ENCODE measurements at regions not wholly inside any gene's neighbourhood (a gene's known extent, or its start where the extent isn't known, plus 50 kb on each side); places are given as distances from the start of the nearest gene placed in this dataset.
"Not testable (repeated sequence)": the region's sequence is repeated elsewhere in the genome, so short reads cannot be mapped to it uniquely, and the experiment has no call there.

GRCh38 chr5:58357799-58358500 is 101.9 kb downstream of the PLK2 start:
- DNase-seq (ENCODE audit: low read depth) = no peak

- peak; percentile 17 for DNase-seq (ENCODE audit: low read depth)
Measured at GRCh38 chr5:58357121-58357520, 102.8 kb downstream of the PLK2 start.

GRCh38 chr5:58356662-58357061 is 103.2 kb downstream of the PLK2 start:
- no peak for DNase-seq (ENCODE audit: low read depth)

GRCh38 chr5:58354827-58355226 is 105.1 kb downstream of the PLK2 start:
- DNase-seq (ENCODE audit: low read depth) = no peak

- DNase-seq (ENCODE audit: low read depth) = no peak
Measured at GRCh38 chr5:58353992-58354391, 105.9 kb downstream of the PLK2 start.

- no peak for DNase-seq (ENCODE audit: low read depth)
Measured at GRCh38 chr5:58351190-58351589, 108.7 kb downstream of the PLK2 start.

GRCh38 chr5:58348996-58349728 is 110.7 kb downstream of the PLK2 start:
- no peak for DNase-seq (ENCODE audit: low read depth)

GRCh38 chr5:58346041-58346440 is 113.8 kb downstream of the PLK2 start:
- no peak for DNase-seq (ENCODE audit: low read depth)

GRCh38 chr5:58341476-58341875 is 118.4 kb downstream of the PLK2 start:
- no peak for DNase-seq (ENCODE audit: low read depth)

GRCh38 chr5:58335518-58335917 is 124.4 kb downstream of the PLK2 start:
- DNase-seq (ENCODE audit: low read depth) = no peak

GRCh38 chr5:58334035-58334434 is 125.9 kb downstream of the PLK2 start:
- DNase-seq (ENCODE audit: low read depth) = no peak

GRCh38 chr5:58330781-58331180 is 129.1 kb downstream of the PLK2 start:
- no peak for DNase-seq (ENCODE audit: low read depth)

GRCh38 chr5:58327289-58327688 is 132.6 kb downstream of the PLK2 start:
- no peak for DNase-seq (ENCODE audit: low read depth)

GRCh38 chr5:58326022-58326421 is 133.9 kb downstream of the PLK2 start:
- DNase-seq (ENCODE audit: low read depth) = no peak

- no peak for DNase-seq (ENCODE audit: low read depth)
Measured at GRCh38 chr5:58322453-58322852, 137.4 kb downstream of the PLK2 start.

GRCh38 chr5:58318468-58318867 is 141.4 kb downstream of the PLK2 start:
- peak; percentile 36 for DNase-seq (ENCODE audit: low read depth)

GRCh38 chr5:58317808-58318207 is 142.1 kb downstream of the PLK2 start:
- DNase-seq (ENCODE audit: low read depth) = no peak

- no peak for DNase-seq (ENCODE audit: low read depth)
Measured at GRCh38 chr5:58317009-58317408, 142.9 kb downstream of the PLK2 start.

GRCh38 chr5:58315794-58316193 is 144.1 kb downstream of the PLK2 start:
- no peak for DNase-seq (ENCODE audit: low read depth)

- DNase-seq (ENCODE audit: low read depth) = no peak
Measured at GRCh38 chr5:58314356-58315210, 145.3 kb downstream of the PLK2 start.

- no peak for DNase-seq (ENCODE audit: low read depth)
Measured at GRCh38 chr5:58312299-58312698, 147.6 kb downstream of the PLK2 start.

- DNase-seq (ENCODE audit: low read depth) = no peak
Measured at GRCh38 chr5:58311526-58311925, 148.4 kb downstream of the PLK2 start.

GRCh38 chr5:58308384-58308783 is 151.5 kb downstream of the PLK2 start:
- not testable (repeated sequence) for DNase-seq (ENCODE audit: low read depth)

All from GM04504 (cell line).